Activated CD4-positive, alpha-beta T cell treated with anti-CD3 and anti-CD28 coated beads, Interleukin-2, amount 50 U/mL, for 16 hours (primary cell): ENCODE measurements at regions not wholly inside any gene's neighbourhood (a gene's known extent, or its start where the extent isn't known, plus 50 kb on each side); places are given as distances from the start of the nearest gene placed in this dataset.

Experiments used
- DNase-seq: peaks from one replicate; pipeline ENCODE4 v3.0.0-alpha.2; 2020

DNA sequence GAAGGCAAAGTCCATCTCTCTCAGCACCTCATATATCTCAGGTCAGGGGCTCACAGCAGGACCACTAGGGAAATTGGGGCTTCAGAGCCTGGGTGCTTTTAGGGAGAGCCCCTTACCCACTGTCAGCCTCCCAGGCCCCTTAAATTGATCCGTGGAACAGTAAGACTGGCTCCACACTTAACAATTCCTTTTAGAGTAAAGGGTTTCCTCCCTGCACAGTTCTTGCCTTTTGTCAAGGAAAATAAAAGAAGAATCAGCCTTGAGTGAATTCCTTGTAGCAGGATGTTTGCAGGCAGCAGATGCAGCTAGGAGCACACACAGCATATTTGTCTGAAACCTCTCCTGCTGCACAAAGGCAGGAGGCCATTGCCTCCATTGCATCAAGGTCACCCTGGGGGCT lies 184.9 kb downstream of the SEC16B start:
- no peak for DNase-seq

DNA sequence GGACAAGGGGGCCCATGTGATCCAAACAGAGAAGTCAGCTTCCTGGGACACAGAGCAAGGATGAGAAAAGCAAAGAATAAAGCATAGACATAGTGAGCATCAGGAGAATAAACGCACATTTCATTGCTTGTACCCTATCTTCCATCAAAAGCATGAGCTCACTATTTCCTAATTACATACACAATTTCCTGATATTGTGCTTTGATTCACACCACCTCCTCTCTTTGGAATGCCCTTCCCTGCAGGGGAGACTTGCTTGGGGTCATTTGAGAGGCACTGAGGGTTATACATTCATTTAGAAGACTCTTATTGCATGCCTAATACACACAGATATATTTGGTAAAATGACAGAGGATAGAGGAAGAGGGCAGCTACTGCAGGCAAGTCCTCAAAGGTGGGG lies 185.4 kb downstream of the SEC16B start:
- no peak for DNase-seq

DNA sequence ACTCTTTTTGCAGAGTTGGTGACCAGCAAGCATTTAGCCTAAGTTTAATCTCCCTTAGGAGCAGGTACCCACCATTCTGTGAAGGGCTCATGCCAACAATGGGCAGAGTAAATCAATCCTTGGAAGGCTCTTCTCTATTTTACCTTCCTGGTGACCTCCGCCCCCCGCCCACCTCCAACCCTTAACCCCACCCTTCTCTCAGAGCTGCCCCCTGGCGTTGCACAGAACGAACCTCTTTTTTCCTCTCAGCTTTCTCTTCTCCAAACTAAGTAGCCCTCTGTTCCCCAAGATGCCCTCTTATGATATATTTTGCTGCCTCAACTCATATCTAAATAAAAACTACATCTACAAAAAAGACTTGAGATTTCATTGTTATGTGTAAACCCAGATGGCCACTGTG lies 186.8 kb downstream of the SEC16B start:
- no peak for DNase-seq

DNA sequence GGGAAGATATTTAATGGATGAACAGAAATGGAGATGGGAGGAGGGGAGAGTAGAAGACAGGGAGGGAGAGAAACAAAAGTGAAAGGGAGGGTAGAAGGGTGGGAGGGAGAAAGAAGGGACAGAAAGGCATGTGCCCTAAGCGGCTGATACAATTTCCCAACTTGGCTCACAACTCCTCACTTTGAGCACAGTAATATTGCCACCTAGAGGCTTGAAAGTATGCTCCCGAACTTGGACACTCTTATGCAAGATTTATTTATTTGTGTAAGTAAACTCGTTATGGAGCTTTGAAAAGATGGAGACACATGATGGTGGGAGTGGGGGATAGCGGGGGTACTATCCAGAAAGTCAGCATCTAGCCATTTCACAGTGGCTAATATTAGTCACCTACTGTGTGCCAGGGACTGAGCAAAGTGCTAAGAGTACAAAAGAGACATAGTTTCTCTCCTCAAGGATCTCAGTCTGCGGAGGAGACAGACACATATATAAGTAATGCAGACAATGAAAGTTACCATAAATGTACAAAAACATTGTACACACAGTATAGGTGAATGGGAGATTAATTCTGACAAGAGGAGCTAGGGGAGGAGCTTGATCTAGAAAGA lies 189.7 kb downstream of the SEC16B start:
- no peak for DNase-seq

DNA sequence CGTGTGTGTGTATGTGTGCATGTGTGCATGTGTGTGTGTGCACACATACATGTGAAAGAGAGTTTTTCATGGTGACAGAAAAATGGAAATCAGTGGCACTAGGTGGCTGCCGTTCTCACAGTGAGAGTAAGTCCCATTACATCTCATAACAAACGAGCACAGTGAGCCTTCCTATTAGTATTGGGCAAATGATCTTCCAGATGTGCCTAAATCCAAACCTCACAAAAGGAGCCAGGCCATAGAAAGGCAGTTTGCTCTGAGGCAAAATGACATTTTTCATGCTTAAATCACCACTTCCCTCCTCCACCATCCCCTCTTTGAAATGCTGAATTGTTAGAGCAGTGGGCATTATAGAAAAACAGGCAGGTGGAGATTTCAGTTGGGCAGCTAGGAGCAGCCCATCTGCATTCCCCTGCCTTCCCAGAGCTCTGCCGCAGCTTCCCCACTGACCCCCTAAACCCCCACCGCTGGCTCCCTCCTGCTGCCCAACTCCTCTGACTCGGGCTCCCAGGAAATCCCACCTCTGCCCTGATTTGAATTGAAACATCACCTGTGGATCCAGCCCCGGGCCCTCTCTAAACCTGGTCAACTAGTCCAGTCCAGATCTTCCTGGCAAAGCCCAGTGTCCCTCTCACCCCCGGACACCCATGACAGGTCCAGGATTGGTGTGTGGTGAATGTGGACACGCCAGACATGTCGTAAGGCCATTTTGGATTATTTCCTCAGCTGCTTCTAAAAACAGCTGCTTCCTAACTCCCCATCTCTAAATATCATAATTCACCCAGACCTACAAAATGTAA lies 190.5 kb downstream of the SEC16B start:
- no peak for DNase-seq

DNA sequence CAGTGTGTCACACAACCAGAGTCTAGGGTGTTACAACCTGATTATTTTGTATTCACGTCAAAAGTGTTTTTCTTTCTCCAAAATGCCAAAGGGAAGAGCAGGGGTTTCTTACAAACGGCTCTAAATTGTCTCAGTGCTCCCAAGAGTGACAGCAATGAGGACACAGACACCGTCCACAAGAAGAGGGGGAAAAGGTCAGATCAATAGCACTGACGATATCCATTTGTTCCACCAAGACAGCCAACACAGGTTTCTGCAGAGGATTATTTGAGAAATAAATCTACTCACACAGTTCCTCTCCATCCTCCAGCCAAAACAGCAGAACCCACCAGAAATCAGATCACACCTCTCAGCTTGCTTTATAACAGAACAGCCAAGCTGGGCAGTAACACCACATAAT lies 193.9 kb downstream of the SEC16B start:
- no peak for DNase-seq

DNA sequence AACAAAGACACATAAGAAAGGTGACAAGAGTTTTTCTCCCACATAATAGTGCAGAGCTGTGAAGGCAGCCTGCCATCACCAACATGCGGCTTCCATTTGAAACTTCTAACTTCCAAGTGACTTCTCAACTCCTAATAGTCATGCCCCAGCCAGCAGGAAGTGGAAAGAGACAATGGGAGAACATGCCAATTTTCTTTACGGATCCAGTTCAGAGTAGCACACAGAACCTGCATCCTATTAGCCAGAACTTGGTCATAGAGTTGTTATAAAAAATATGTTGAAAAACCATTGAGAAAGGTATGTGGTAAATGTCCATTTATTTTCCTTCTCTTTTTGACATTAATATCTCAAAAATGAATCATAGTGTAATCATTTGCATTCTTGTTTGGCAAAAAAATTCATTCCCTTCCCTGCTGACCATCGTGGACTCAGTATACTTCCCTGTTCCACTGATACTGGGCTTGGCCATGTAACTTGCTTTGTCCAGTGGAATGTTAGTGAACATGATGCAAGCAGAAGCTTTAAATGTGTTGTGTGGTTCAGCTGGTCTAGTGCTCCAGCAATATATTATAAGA lies 197.4 kb downstream of the SEC16B start:
- no peak for DNase-seq

DNA sequence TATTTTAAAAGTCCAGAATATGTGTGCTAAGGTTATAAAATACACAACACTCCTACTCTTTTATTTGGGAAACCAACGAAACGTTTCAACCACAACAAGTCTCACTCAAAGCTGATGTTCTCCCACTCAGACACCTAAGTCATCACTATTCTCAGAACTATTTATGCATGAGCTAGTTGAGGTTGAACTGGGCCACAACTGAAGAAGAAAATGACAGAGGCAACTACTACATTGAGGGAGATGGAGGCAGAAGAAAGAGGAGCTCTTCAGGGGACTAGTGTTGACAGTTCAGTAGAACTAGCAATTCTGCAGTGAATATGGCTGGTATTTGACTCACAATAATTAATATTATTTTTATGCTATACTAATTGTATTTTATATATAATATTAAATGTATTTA lies 198.2 kb downstream of the SEC16B start:
- no peak for DNase-seq

DNA sequence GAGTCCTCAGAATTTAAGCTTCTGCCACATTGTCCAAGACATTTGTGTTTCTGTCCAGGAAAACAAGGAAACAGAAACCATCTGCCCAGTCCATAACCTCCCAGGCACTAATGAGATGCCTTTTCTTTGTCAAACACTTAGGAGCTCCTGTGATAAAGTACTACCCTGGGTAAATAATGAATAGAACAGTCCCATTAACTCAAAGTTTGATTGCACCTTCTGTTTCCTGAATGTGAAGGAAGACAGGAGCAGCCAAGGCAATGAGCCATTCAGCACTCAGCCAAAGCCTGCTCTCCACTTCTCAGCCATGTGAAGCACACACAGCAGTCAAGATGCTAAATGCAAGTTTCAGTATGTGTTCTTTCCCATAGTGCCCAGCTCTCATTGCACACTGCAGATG lies 199.8 kb downstream of the SEC16B start:
- no peak for DNase-seq

DNA sequence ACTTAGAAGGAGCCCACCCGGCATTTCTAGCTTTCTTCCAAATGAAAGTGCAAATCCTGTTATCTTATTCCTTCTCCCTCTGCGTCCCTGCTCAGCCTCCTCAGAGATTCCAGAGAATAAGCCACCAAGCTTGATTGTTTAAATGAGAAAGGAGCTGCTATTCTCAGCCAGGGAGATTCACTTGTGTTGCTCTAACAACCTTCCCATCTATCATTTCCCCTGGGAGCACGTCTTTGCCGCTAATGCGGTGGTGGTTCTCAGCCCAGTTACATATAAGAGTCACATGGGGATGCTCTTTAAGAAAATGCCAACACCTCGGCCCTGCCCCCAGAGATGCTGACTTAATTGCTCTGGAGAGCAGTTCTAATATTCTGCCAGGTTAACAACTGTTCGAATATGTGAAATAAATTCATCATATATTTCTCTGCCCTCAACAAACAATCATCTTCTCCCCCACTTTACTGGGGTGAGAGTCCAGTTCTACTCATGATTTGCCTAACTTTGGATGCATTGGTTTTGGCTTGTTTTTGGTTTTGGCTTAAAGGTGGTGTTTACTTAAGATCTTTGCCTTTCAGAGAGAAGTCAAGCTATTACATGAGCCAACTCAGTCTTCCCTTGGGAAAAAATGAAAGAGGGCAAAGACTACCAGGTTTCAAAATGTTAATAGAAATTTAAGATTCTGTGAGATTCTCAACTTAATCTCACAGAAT lies 213.9 kb downstream of the SEC16B start:
- DNase-seq = no peak

DNA sequence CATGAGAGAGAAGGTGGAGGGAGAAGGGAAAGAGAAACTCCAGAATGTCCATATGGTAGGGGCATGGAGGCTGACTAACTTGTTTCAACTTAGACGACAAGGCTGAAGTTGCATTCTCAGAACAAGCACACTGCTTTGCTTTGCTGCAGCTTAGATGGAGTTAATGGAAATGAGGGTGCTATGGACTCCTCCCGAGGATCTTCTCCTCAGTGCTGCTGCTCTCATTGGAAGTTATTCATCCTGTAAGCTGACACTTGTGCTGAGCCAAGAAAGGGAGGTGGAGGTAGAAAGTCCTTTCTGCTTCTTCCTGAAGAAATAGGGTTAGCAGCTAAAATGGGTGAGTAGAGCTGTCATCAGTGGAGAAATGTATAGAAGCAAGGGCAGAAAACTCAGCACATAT lies 215.3 kb downstream of the SEC16B start:
- no peak for DNase-seq

DNA sequence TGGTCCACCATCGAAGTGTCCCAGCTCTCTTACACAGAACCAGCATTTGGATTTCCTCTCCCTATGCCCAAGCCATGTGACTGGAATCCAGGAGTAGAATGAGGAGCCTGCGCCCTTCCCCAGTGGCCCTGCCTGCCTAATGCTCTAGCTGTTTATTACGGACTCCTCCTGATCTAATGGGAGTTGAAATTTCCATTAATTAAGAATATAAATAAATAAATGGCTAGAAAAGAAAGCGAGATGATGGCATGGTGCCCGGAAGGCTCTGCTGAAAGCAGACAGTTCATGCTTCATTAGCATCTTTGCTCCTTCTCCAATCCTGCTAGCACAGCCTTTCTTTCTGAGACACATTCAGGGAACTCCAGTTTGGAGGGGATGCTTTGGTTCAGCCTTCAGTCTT lies 216.2 kb downstream of the SEC16B start:
- no peak for DNase-seq

DNA sequence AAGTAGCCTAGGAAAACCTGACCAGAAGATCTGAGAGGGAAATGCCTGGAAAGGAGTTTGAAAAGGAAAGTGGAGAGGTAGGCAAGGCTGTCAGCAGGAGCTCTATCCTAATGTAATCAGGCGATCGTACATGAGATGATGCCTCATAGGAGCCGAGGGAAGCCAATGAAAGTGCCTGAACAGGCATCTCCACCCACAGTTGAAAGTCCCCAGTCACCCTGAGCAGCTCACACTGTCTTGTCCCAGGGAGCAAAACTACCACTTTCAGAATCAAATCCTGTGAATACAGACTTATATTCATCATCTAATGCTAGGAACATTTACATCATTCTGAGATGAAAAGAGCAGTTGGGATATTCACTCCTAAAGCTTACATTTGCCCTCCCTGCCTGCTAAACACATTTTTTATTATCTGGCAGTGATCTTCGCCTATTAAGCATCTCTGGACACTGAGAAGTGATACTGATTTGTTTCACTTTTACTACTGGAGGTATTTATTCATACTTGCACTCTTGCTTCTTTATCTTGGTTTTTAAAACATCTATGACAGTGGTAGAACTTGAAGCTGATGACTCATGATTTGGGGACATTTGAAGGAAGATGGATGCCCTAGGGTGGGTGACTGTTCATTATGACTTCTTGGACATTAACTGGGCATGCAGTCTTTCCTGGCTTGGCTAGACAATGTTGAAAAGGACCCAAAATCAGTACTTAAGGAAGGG lies 221.6 kb downstream of the SEC16B start:
- DNase-seq = no peak

DNA sequence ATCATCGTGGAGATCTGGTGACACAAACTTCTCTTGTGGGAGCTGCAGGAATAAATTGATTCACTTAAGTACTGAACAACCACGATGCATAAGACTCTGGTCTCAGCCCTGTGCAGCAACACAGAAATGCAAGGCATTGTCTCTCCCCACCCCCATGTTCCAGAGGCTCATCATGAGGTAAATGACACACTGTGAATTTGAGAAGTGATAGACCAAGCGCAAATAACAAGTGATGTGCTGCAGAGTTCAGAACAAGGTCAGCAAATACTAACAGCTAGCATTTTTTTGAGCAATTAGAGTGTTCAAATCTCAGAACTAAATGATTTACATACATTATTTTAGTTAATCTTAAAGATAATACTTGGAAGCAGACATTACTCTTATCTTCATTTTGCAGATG lies 223.7 kb downstream of the SEC16B start:
- no peak for DNase-seq

DNA sequence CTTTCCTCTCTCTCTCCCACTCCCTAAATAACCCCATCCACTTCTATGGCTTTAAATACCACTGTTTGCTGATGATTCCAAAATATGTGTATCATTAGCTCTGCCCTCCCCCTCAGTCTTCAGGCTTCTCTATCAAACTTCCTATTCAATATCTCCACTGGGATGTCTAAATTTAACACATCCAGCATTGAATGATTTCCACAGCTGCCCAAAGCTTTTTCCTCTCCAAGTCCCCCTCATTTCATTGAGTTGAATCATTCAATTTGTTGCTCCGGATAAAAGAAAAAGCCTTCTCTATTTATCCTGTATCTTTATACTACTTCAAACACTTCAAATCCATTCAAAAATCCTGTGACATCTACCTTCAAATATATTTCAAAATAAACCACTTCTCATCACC lies 225.0 kb downstream of the SEC16B start:
- no peak for DNase-seq

DNA sequence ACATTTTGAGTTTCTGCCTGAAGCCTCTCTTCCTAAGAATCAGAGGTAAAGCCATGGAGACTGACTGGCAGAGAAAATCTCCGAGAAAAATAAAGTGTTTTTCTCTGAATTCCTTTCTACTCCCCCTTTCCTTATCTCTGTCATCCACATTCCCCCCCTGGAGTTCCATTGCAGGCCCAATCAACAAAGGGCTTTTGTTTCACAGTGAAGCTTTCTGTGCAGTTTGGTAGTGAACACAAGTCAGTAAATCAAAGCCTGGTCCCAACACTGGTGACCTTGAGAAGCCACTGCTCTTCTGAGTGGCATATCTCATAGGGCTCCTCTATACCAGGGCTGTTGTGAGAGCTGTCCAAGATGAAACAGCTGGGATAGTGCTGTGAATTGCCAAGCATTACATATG lies 228.4 kb downstream of the SEC16B start:
- no peak for DNase-seq

DNA sequence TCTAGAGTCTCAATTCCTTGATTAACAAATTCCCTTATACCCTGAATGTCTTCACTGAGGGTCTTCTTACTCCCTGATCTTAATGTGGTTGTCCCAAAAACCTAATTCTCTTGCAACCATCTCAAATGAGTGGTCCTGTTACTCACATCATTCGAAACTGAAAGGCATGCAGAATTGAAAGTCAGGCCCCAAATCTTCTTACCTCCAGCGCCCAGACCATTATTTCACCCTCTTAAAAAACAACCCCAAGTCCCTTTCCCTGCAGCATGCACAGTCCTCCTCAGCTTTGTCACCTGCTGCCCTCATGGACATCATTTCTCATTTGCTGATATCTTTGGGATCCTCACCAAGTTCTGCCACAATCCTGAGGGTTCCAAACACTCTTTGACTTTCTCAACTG lies 230.1 kb downstream of the SEC16B start:
- DNase-seq = no peak

DNA sequence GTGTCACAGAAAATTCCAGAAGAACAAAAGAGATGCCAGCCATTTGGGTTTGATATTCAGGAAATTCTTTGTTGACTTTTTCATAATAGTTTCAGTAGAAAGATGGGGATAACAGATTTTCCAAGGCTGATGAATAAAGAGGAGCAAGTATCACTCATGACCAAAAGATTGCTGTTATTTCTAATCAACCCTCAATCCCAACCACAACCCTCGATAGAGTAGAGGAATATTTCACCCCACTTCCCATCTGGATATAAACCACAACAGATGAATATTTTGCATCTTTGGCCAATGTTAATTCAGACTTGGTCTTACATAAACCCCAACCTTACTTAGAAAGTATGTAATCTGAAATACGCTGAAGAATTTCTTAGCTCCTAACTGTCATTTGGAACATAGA lies 232.4 kb downstream of the SEC16B start:
- DNase-seq = no peak

DNA sequence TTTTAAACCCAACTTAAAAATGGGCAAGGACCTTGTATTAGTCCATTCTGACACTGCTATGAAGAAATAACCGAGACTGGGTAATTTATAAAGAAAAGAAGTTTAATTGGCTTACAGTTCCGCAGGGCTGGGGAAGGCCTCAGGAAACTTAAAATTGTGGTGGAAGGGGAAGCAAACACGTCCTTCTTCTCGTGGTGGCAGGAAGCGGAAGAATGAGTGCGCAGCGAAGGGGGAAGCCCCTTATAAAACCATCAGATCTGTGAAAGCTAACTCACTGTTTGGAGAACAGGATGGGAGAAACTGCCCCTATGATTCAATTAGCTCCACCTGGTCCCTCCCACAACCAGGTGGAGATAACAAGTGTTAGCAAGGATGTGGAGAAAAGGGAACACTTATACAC lies 237.7 kb downstream of the SEC16B start:
- no peak for DNase-seq

DNA sequence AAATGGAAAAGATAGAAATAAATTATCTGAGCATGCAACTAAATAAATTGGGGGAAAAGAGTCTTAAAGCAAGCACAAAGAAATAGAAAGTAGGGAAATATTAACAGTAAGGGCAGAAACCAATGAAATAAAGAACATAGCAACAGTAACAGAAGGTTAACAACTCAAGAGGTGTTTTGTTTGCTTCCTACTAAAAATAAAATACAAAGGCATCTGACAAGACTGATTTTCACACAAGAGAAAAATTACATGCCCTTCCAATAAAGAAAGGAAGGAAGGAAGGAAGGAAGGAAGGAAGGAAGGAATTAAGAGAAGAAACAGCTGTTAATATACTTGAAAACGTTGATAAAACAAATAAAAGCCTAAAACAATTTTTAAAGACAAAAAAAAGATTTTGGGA lies 240.2 kb downstream of the SEC16B start:
- no peak for DNase-seq

DNA sequence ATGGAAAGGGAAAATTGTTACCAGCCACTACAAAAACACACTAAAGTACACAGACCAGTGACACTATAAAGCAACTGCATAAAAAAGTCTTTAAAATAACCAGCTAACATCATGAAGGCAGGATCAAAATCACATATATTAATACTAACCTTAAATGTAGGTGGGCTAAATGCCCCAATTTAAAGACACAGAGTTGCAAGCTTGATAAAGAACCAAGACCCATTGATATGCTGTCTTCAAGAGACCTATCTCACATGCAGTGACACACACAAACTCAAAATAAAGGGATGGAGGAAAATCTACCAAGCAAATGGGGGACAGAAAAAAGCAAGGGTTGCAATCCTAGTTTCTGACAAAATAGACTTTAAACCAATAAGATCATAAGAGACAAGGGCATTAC lies 246.3 kb downstream of the SEC16B start:
- DNase-seq = no peak

DNA sequence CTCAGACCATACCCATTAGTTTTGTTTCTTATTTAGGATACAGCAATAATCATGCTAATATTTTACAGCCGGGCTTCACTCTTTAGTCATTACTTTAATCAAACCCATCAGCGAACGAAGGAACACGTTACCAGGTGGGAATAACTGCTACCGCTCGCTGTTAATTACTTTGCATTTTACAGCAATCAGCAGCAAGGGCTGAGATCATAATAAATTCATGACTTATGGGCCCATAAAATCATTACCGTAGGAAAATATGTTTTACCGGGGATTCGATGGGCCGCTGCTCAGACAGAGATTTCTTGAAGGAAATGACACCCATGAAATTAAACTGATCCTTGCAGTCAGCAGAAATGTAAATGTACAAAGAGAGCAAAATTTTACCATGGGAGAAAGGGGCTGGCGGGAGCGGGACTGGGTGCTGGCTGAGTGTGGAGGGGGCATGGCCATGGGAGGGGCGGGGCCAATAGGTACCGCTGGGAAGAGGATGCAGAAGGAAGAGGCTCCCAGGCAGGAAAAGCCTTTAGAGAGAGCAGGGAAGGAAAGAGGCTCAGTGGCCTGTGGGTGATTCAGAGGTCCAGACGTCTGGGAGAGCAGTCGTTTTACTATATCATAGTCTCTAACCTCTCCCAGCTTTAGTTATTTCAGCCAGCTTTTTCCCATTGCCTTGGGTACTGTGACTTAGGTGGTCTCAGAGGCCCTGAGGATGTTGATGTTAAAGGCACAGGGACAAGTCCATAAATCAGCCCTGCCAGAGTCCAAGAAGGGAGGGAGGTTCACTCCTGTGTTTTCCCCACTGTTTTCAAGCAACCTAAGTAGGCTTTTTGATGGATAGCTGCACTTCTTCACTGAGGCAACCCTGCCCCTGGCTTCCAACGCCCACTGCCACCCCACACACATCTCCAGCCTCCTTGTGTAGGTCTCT lies 258.9 kb downstream of the SEC16B start:
- no peak for DNase-seq
